OCI-LY1 (cell line): ENCODE measurements at regions not wholly inside any gene's neighbourhood (a gene's known extent, or its start where the extent isn't known, plus 50 kb on each side); places are given as distances from the start of the nearest gene placed in this dataset.

Experiments used
- H2AFZ ChIP-seq: fragments of 200-600 bp; sonication (generic), shearing (Covaris generic); 2 replicates; pipeline ENCODE4 v1.6.0; 2014; ENCODE audit warnings: antibody characterized with exemption, mild to moderate bottlenecking, low read length
- H3F3A ChIP-seq: fragments of 200-600 bp; sonication (generic), shearing (Covaris generic); 2 replicates; pipeline ENCODE4 v1.6.0; 2014; ENCODE audit warnings: mild to moderate bottlenecking, antibody characterized with exemption, low read length, moderate library complexity; ENCODE audit not compliant: insufficient read depth
- H3K27ac ChIP-seq: fragments of 200-600 bp; sonication (generic); 2 replicates; pipeline ENCODE4 v1.5.1; 2014; ENCODE audit warnings: low read length, mixed run types, mild to moderate bottlenecking, low read depth; ENCODE audit not compliant: poor library complexity, severe bottlenecking
- H3K27me3 ChIP-seq: fragments of 200-600 bp; sonication (generic); 2 replicates; pipeline ENCODE4 v1.6.0; 2014; ENCODE audit warnings: antibody characterized with exemption, mild to moderate bottlenecking, low read length, moderate library complexity; ENCODE audit not compliant: insufficient read depth
- H3K36me3 ChIP-seq: fragments of 200-600 bp; sonication (generic); 2 replicates; pipeline ENCODE4 v1.6.1; 2014; ENCODE audit warnings: mild to moderate bottlenecking, antibody characterized with exemption, low read length, moderate library complexity, mixed read lengths; ENCODE audit not compliant: insufficient read depth
- H3K4me1 ChIP-seq: fragments of 200-600 bp; sonication (generic); 2 replicates; pipeline ENCODE4 v1.5.1; 2014; ENCODE audit warnings: mild to moderate bottlenecking, low read length, moderate library complexity; ENCODE audit not compliant: insufficient read depth, severe bottlenecking
- H3K4me2 ChIP-seq: fragments of 200-600 bp; sonication (generic), shearing (Covaris generic); 2 replicates; pipeline ENCODE4 v1.6.1; 2014; ENCODE audit warnings: low read length
- H3K4me3 ChIP-seq: fragments of 200-600 bp; sonication (generic); 2 replicates; pipeline ENCODE4 v1.5.1; 2014; ENCODE audit warnings: low read length, low read depth, mild to moderate bottlenecking, mixed read lengths; ENCODE audit not compliant: poor library complexity, severe bottlenecking
- H3K79me2 ChIP-seq: fragments of 200-600 bp; shearing (Covaris generic); 2 replicates; pipeline ENCODE4 v1.6.1; 2016; ENCODE audit warnings: mixed run types, low read length, mixed read lengths; ENCODE audit not compliant: insufficient read depth
- H3K9ac ChIP-seq: fragments of 200-600 bp; sonication (generic), shearing (Covaris generic); 2 replicates; pipeline ENCODE4 v1.6.1; 2014; ENCODE audit warnings: mild to moderate bottlenecking, low read length, mixed read lengths
- H3K9me2 ChIP-seq: fragments of 200-600 bp; sonication (generic), shearing (Covaris generic); 2 replicates; pipeline ENCODE4 v1.6.1; 2014; ENCODE audit warnings: low read depth, mild to moderate bottlenecking, low read length, mixed read lengths
- H3K9me3 ChIP-seq: fragments of 200-600 bp; shearing (Covaris generic); 2 replicates; pipeline ENCODE4 v1.6.1; 2014; ENCODE audit warnings: low read length, mixed read lengths
- H4K20me1 ChIP-seq: fragments of 200-600 bp; sonication (generic), shearing (Covaris generic); 2 replicates; pipeline ENCODE4 v1.6.0; 2016; ENCODE audit warnings: mild to moderate bottlenecking, low read length; ENCODE audit not compliant: insufficient read depth
- CTCF ChIP-seq: fragments of 200-600 bp; sonication (generic), shearing (Covaris generic); IDR thresholded peaks from 2 replicates; pipeline ENCODE4 v1.5.1; 2017; ENCODE audit warnings: mild to moderate bottlenecking, antibody characterized with exemption, low read length, moderate library complexity, mixed read lengths
- EZH2 ChIP-seq: fragments of 200-600 bp; sonication (generic), shearing (Covaris generic); IDR thresholded peaks from 2 replicates; pipeline ENCODE4 v1.8.0; 2017; ENCODE audit warnings: borderline replicate concordance, mixed run types, mild to moderate bottlenecking, antibody characterized with exemption, low read length, moderate library complexity, mixed read lengths

DNA sequence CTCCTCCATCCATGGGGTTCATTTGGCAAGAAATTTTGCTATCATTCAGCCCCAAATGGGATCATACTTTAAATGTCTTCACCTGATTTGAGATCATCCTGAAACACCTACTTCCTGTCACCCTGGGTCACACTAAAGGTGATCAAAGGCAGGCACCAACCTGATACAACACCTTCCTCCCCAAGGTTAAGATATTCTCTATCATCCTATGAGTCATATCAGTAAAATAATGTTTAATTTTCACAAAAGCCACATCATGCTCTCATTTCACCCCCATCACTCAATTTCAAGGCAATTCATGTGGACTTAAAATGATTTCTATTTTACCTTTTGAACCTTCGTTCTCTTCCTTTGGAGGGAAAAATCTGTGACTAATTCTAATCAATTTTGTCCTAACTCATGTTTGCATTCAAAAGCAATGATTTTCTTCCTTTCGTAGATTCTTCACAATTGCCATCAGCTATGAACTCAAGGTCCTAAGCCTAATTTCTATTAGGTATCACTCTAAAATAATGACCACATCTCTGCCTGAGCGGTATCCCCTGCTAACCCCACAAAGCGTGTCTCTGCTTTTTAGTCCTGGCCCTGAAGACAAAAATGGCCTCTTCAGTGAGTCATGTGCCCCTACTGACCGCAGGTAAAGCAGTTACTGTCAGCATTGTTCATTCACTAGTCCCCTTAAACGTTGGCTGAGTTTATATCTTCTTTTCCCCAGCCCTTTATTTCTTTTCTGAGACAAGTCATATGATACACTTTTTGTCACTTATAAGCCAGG is 139.0 kb downstream of the SPRY2 start:
- TF ChIP-seq EZH2 (no peak), CTCF (no peak)
- Histone ChIP-seq H3K9me2 (no peaks in the 10 kb centered on the region), H3K9ac (no peak overlapping the region), H4K20me1 (no peaks in the 10 kb centered on the region), H3K4me2 (no peak overlapping the region), H3K4me1 (no peaks in the 10 kb centered on the region), H3K9me3 (no peaks in the 10 kb centered on the region), H3K79me2 (no peaks in the 10 kb centered on the region), H3K36me3 (no peaks in the 10 kb centered on the region), H3K27me3 (no peaks in the 10 kb centered on the region), H3F3A (no peaks in the 10 kb centered on the region), H2AFZ (no peak overlapping the region), H3K4me3 (no peak overlapping the region), H3K27ac (no peak overlapping the region)

GRCh38 chr13:80199585-80200292 is 141.2 kb downstream of the SPRY2 start:
- no peaks in the 10 kb centered on the region for H3K9me3 ChIP-seq
- TF ChIP-seq CTCF (no peak), EZH2 (no peak)
- H3K9ac ChIP-seq = no peak overlapping the region
- H2AFZ ChIP-seq = no peak overlapping the region
- no peaks in the 10 kb centered on the region for H3K9me2 ChIP-seq
- H4K20me1 ChIP-seq = no peaks in the 10 kb centered on the region
- H3K4me2 ChIP-seq = no peak overlapping the region
- H3K27ac ChIP-seq = no peak overlapping the region
- no peaks in the 10 kb centered on the region for H3K27me3 ChIP-seq
- no peaks in the 10 kb centered on the region for H3K36me3 ChIP-seq
- H3F3A ChIP-seq = no peaks in the 10 kb centered on the region
- H3K4me1 ChIP-seq = no peaks in the 10 kb centered on the region
- H3K79me2 ChIP-seq = no peaks in the 10 kb centered on the region
- H3K4me3 ChIP-seq = no peak overlapping the region

DNA sequence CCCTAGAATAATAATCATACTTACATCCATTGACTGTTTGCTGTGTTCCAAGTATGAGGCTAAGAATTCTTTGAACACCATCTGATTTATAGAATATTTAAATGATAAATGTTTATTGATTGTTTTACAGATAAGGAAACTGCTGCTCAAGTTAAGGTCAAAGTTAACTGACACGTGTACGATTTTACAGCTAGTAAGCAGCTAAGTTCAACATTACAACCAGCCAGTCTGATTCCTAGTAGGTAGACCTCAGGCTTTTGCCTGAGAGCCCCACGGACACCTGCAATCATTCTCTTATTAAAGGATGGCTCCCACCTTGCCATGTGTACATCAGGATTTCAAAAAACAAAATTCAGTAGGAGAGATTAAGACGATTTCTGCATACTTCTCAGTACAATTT is 141.9 kb downstream of the SPRY2 start:
- H4K20me1 ChIP-seq = no peaks in the 10 kb centered on the region
- H3K36me3 ChIP-seq = no peaks in the 10 kb centered on the region
- H3K9me3 ChIP-seq = no peaks in the 10 kb centered on the region
- H3K4me3 ChIP-seq = no peak overlapping the region
- no peak overlapping the region for H3K9ac ChIP-seq
- no peaks in the 10 kb centered on the region for H3K27me3 ChIP-seq
- H3F3A ChIP-seq = no peaks in the 10 kb centered on the region
- TF ChIP-seq EZH2 = no peak
- H2AFZ ChIP-seq = no peak overlapping the region
- H3K9me2 ChIP-seq = no peaks in the 10 kb centered on the region
- H3K4me2 ChIP-seq = no peak overlapping the region
- H3K4me1 ChIP-seq = no peaks in the 10 kb centered on the region
- H3K79me2 ChIP-seq = no peaks in the 10 kb centered on the region
- no peak overlapping the region for H3K27ac ChIP-seq
